ENCODE measurements at regions not wholly inside any gene's neighbourhood (a gene's known extent, or its start where the extent isn't known, plus 50 kb on each side); places are given as distances from the start of the nearest gene placed in this dataset.

GRCh38 chr4:111136438-111136837 lies 513.6 kb upstream of the PITX2 start:
- TF ChIP-seq CREB1 (IDR thresholded peaks at IDR 0.05; ENCODE audit: low read depth) (no peak), REST (IDR thresholded peaks at IDR 0.05; ENCODE audit: low read depth) (no peak), TEAD4 (IDR thresholded peaks at IDR 0.05) (no peak), FOXM1 (IDR thresholded peaks at IDR 0.05; ENCODE audit: borderline replicate concordance, low read depth) (no peak), RAD21 (IDR thresholded peaks at IDR 0.05; ENCODE audit: low read depth) (peak; percentile 41), TAF1 (IDR thresholded peaks at IDR 0.05; ENCODE audit: low read depth) (no peak), EGR1 (IDR thresholded peaks at IDR 0.05) (no peak), YY1 (IDR thresholded peaks at IDR 0.05; ENCODE audit: low read depth) (no peak)
- TF ChIP-seq, protein P1, sequence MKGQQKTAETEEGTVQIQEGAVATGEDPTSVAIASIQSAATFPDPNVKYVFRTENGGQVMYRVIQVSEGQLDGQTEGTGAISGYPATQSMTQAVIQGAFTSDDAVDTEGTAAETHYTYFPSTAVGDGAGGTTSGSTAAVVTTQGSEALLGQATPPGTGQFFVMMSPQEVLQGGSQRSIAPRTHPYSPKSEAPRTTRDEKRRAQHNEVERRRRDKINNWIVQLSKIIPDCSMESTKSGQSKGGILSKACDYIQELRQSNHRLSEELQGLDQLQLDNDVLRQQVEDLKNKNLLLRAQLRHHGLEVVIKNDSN (IDR thresholded peaks at IDR 0.05), result no peak

DNA sequence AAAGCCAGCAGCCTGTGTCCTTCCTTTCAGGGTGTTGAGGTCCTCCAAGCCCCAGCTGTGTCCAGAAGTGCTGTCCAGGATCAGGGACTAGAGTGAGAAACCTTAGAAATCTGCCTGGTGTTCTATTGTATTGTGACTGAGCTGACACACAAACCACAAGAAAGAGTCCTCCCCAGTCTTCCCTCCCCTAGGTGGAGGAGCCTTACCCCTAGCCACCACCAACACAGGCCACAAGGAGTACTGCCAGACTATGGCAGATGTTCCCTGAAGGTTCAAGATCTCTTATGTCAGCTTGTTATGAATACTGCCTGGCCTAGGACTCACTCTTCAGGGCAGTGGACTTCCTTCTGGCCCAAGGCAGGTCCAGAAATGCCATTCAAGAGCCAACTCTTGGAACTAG lies 514.1 kb upstream of the PITX2 start:
- TF ChIP-seq TAF1 (IDR thresholded peaks at IDR 0.05; ENCODE audit: low read depth) (no peak), REST (IDR thresholded peaks at IDR 0.05; ENCODE audit: low read depth) (no peak), NFIC (IDR thresholded peaks at IDR 0.05) (no peak), RAD21 (IDR thresholded peaks at IDR 0.05; ENCODE audit: low read depth) (no peak), ZBTB7A (IDR thresholded peaks at IDR 0.05; ENCODE audit: low read depth) (no peak), TEAD4 (IDR thresholded peaks at IDR 0.05) (no peak), CREB1 (IDR thresholded peaks at IDR 0.05; ENCODE audit: low read depth) (no peak), YY1 (IDR thresholded peaks at IDR 0.05; ENCODE audit: low read depth) (no peak), MAX (IDR thresholded peaks at IDR 0.05) (no peak), CEBPB (IDR thresholded peaks at IDR 0.05) (no peak), TCF12 (IDR thresholded peaks at IDR 0.05; ENCODE audit: low read depth) (no peak), EP300 (IDR thresholded peaks at IDR 0.05; ENCODE audit: borderline replicate concordance) (no peak), EGR1 (IDR thresholded peaks at IDR 0.05) (no peak)
- TF ChIP-seq, protein P1 (IDR thresholded peaks at IDR 0.05), result no peak

- TF ChIP-seq RAD21 (IDR thresholded peaks at IDR 0.05; ENCODE audit: low read depth), result no peak
Observed at GRCh38 chr4:111143510-111143909, 520.6 kb upstream of the PITX2 start.

GRCh38 chr4:111154934-111155333 lies 532.1 kb upstream of the PITX2 start:
- TF ChIP-seq TCF12 (IDR thresholded peaks at IDR 0.05; ENCODE audit: low read depth) (no peak), FOXM1 (IDR thresholded peaks at IDR 0.05; ENCODE audit: borderline replicate concordance, low read depth) (no peak), MAX (IDR thresholded peaks at IDR 0.05) (no peak), CREB1 (IDR thresholded peaks at IDR 0.05; ENCODE audit: low read depth) (no peak), RAD21 (IDR thresholded peaks at IDR 0.05; ENCODE audit: low read depth) (no peak), TAF1 (IDR thresholded peaks at IDR 0.05; ENCODE audit: low read depth) (no peak), TEAD4 (IDR thresholded peaks at IDR 0.05) (no peak), YY1 (IDR thresholded peaks at IDR 0.05; ENCODE audit: low read depth) (no peak), CEBPB (IDR thresholded peaks at IDR 0.05) (no peak), ZBTB7A (IDR thresholded peaks at IDR 0.05; ENCODE audit: low read depth) (no peak), EP300 (IDR thresholded peaks at IDR 0.05; ENCODE audit: borderline replicate concordance) (no peak), EGR1 (IDR thresholded peaks at IDR 0.05) (no peak), REST (IDR thresholded peaks at IDR 0.05; ENCODE audit: low read depth) (no peak), NFIC (IDR thresholded peaks at IDR 0.05) (no peak)
- TF ChIP-seq, protein P1 (IDR thresholded peaks at IDR 0.05), result no peak

Measured in Ishikawa (cell line).